ENCODE measurements at regions not wholly inside any gene's neighbourhood (a gene's known extent, or its start where the extent isn't known, plus 50 kb on each side); places are given as distances from the start of the nearest gene placed in this dataset.
"Not testable (repeated sequence)": the region's sequence is repeated elsewhere in the genome, so short reads cannot be mapped to it uniquely, and the experiment has no call there.

GRCh38 chr1:232317350-232317749 is 312.6 kb downstream of the SIPA1L2 start:
- H3K4me3 ChIP-seq (ENCODE audit: low read depth, low read length) = no peak overlapping the region
- no peak for TF ChIP-seq CTCF (IDR thresholded peaks at IDR 0.05; ENCODE audit: low read depth, low read length, missing control alignments)
- in situ Hi-C loops (cut with HindIII; ENCODE audit: low sequenced_read_pairs) = no loop called here
- DNase-seq (ENCODE audit: low read depth) = no peak

- in situ Hi-C loops (cut with HindIII; ENCODE audit: low sequenced_read_pairs) = no loop called here
- DNase-seq (ENCODE audit: low read depth) = no peak
- H3K4me3 ChIP-seq (ENCODE audit: low read depth, low read length) = no peak overlapping the region
- no peak for TF ChIP-seq CTCF (IDR thresholded peaks at IDR 0.05; ENCODE audit: low read depth, low read length, missing control alignments)
Measured at GRCh38 chr1:232316864-232317263, 313.1 kb downstream of the SIPA1L2 start.

GRCh38 chr1:232313876-232314275 is 316.1 kb downstream of the SIPA1L2 start:
- H3K4me3 ChIP-seq (ENCODE audit: low read depth, low read length); DNase-seq (ENCODE audit: low read depth); in situ Hi-C loops (cut with HindIII; ENCODE audit: low sequenced_read_pairs): not testable (repeated sequence)

GRCh38 chr1:232310541-232310940 is 319.4 kb downstream of the SIPA1L2 start:
- in situ Hi-C loops (cut with HindIII; ENCODE audit: low sequenced_read_pairs) = no loop called here
- no peak for DNase-seq (ENCODE audit: low read depth)
- H3K4me3 ChIP-seq (ENCODE audit: low read depth, low read length) = no peak overlapping the region
- no peak for TF ChIP-seq CTCF (IDR thresholded peaks at IDR 0.05; ENCODE audit: low read depth, low read length, missing control alignments)

- no peak for DNase-seq (ENCODE audit: low read depth)
- no peak for TF ChIP-seq CTCF (IDR thresholded peaks at IDR 0.05; ENCODE audit: low read depth, low read length, missing control alignments)
- in situ Hi-C loops (cut with HindIII; ENCODE audit: low sequenced_read_pairs) = no loop called here
- no peak overlapping the region for H3K4me3 ChIP-seq (ENCODE audit: low read depth, low read length)
Measured at GRCh38 chr1:232308616-232309015, 321.3 kb downstream of the SIPA1L2 start.

- H3K4me3 ChIP-seq (ENCODE audit: low read depth, low read length) = no peak overlapping the region
- in situ Hi-C loops (cut with HindIII; ENCODE audit: low sequenced_read_pairs) = no loop called here
- DNase-seq (ENCODE audit: low read depth) = no peak
- TF ChIP-seq CTCF (IDR thresholded peaks at IDR 0.05; ENCODE audit: low read depth, low read length, missing control alignments) = no peak
Measured at GRCh38 chr1:232307296-232308017, 322.5 kb downstream of the SIPA1L2 start.

GRCh38 chr1:232306269-232306961 is 323.5 kb downstream of the SIPA1L2 start:
- in situ Hi-C loops (cut with HindIII; ENCODE audit: low sequenced_read_pairs) = no loop called here
- no peak for DNase-seq (ENCODE audit: low read depth)
- TF ChIP-seq CTCF (IDR thresholded peaks at IDR 0.05; ENCODE audit: low read depth, low read length, missing control alignments) = no peak
- no peak overlapping the region for H3K4me3 ChIP-seq (ENCODE audit: low read depth, low read length)
